ENCODE measurements at regions not wholly inside any gene's neighbourhood (a gene's known extent, or its start where the extent isn't known, plus 50 kb on each side); places are given as distances from the start of the nearest gene placed in this dataset.

DNA sequence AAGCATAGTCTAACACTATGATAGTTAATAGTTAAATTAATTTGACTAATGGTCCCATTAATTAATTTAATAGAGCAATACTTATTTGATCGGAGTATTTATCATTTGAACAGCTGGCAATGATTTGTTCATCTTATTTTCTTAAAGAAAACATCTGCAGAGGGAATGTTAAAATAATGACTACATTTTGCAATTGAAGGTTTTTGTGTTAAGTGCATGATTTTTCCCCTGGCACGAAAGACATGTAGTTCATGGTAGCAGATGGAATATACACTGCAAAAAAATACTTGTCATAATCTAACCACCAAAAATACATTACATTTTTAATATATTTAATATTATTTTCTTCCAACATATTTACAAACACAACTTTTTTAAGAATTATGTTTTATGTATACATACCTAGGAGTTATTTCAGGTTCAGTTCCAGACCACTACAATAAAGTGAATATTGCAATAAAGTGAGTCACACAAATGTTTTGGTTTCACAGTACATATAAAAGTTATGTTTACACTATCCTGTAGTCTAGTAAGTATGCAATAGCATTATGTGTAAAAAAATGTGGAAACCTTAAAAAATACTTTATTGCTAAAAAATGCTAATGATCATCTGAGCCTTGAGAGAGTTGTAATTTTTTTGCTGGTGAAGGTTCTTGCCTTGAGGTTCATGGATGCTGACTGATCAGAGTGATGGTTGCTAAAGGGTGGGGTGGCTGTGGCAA, 292.6 kb upstream of the DAB2 start:
- Histone ChIP-seq H3K9me3 (ENCODE audit: control insufficient read depth, insufficient read depth, low read depth, low read length) (no peaks in the 10 kb centered on the region), H3K9ac (ENCODE audit: insufficient read depth, low read length) (no peak overlapping the region), H3K36me3 (ENCODE audit: control insufficient read depth, insufficient read depth, low read length) (no peaks in the 10 kb centered on the region), H3K27ac (ENCODE audit: insufficient read depth, low read length) (no peak overlapping the region), H3K4me3 (replicated peaks in 1 of 4; ENCODE audit: control extremely low read depth in 1 of 4, insufficient read depth in 1 of 4, low read depth in 3 of 4, low read length in 4 of 4) (no peak overlapping the region), H3K4me2 (ENCODE audit: extremely low read depth, insufficient read depth, low read length) (no peak overlapping the region), H3K79me2 (ENCODE audit: control insufficient read depth, insufficient read depth, low read length) (no peaks in the 10 kb centered on the region), H2AFZ (ENCODE audit: low read length) (no peak overlapping the region), H3K27me3 (ENCODE audit: control insufficient read depth, insufficient read depth, low read length) (no peaks in the 10 kb centered on the region), H4K20me1 (ENCODE audit: control insufficient read depth, extremely low read depth, insufficient read depth, low read length) (no peaks in the 10 kb centered on the region), H3K4me1 (ENCODE audit: control insufficient read depth, extremely low read depth, insufficient read depth, low read length) (no peaks in the 10 kb centered on the region)
- peak; percentile 15 to 71 for DNase-seq (ENCODE audit: low read depth in 2 of 2)
- TF ChIP-seq, protein P1, sequence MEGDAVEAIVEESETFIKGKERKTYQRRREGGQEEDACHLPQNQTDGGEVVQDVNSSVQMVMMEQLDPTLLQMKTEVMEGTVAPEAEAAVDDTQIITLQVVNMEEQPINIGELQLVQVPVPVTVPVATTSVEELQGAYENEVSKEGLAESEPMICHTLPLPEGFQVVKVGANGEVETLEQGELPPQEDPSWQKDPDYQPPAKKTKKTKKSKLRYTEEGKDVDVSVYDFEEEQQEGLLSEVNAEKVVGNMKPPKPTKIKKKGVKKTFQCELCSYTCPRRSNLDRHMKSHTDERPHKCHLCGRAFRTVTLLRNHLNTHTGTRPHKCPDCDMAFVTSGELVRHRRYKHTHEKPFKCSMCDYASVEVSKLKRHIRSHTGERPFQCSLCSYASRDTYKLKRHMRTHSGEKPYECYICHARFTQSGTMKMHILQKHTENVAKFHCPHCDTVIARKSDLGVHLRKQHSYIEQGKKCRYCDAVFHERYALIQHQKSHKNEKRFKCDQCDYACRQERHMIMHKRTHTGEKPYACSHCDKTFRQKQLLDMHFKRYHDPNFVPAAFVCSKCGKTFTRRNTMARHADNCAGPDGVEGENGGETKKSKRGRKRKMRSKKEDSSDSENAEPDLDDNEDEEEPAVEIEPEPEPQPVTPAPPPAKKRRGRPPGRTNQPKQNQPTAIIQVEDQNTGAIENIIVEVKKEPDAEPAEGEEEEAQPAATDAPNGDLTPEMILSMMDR (conservative IDR thresholded peaks at IDR 0.05 in 1 of 2, IDR thresholded peaks at IDR 0.05 in 1 of 2; ENCODE audit: low read depth in 1 of 2, low read length in 2 of 2): no peak
- TF ChIP-seq EZH2 (IDR thresholded peaks at IDR 0.05; ENCODE audit: low read length, missing control alignments): no peak

DNA sequence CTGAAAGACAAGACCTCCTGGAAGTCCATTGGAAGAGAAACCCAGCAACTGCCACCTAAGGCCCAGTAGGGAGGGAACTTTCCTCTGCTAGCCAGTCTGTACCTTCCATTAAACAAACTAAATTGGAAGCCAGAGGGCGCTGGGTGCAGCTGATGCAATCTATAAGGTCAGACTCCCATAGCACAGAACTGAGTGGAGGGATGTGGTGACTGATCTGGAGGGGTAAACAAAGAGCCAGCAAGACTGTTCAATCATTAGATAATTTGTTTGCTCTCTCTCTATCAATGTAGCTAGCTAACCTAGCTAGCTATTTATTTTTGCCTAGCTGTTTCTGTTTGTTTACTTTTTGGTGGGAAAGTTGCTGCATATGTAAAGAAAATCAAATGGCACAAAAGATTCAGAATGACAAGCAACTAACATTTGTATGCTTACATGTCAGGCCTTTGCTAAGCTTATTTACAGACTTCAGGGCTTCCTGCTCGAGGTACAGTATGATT, 291.8 kb upstream of the DAB2 start:
- no peaks in the 10 kb centered on the region for H3K36me3 ChIP-seq (ENCODE audit: control insufficient read depth, insufficient read depth, low read length)
- H3K4me2 ChIP-seq (ENCODE audit: extremely low read depth, insufficient read depth, low read length): no peak overlapping the region
- no peak overlapping the region for H3K27ac ChIP-seq (ENCODE audit: insufficient read depth, low read length)
- TF ChIP-seq, protein P1 (conservative IDR thresholded peaks at IDR 0.05 in 1 of 2, IDR thresholded peaks at IDR 0.05 in 1 of 2; ENCODE audit: low read depth in 1 of 2, low read length in 2 of 2): peak; percentile 45 to 55
- TF ChIP-seq EZH2 (IDR thresholded peaks at IDR 0.05; ENCODE audit: low read length, missing control alignments): no peak
- H3K9ac ChIP-seq (ENCODE audit: insufficient read depth, low read length): no peak overlapping the region
- no peak overlapping the region for H2AFZ ChIP-seq (ENCODE audit: low read length)
- no peaks in the 10 kb centered on the region for H3K79me2 ChIP-seq (ENCODE audit: control insufficient read depth, insufficient read depth, low read length)
- H4K20me1 ChIP-seq (ENCODE audit: control insufficient read depth, extremely low read depth, insufficient read depth, low read length): no peaks in the 10 kb centered on the region
- no peak overlapping the region for H3K4me3 ChIP-seq (replicated peaks in 1 of 4; ENCODE audit: control extremely low read depth in 1 of 4, insufficient read depth in 1 of 4, low read depth in 3 of 4, low read length in 4 of 4)
- peak; percentile 54 to 70 for DNase-seq (ENCODE audit: low read depth in 2 of 2)
- H3K4me1 ChIP-seq (ENCODE audit: control insufficient read depth, extremely low read depth, insufficient read depth, low read length): no peaks in the 10 kb centered on the region
- H3K27me3 ChIP-seq (ENCODE audit: control insufficient read depth, insufficient read depth, low read length): no peaks in the 10 kb centered on the region
- H3K9me3 ChIP-seq (ENCODE audit: control insufficient read depth, insufficient read depth, low read depth, low read length): no peaks in the 10 kb centered on the region

DNA sequence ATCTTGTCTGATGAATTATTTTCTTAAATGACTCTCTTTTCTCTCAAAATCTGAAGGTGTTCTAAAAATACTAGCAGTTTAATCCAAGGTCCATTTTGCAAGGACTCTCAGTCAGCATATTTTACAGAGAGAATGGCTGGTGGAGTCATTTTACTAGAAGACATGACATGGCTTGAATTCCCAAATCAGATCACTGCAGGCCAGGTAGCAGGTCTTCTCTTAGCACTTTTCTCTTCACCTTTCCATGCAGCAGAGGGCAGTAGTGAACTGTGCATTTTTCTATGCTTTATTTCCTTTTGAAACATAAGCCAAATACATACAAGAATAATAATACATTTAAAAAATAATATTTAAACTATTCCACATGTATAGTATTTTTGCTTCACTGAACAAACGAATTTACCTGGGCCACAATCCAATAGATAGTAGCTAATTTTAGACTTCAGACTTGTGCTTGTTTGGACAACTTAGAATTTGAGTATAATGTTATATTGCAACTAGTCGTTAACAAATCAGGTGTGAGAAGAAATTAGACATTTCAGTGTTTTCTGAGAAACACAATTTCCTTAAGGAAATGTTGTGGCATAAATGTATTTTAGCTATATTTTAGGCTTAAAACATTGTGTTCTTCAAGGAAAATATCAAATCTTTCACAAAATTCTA, 289.4 kb upstream of the DAB2 start:
- Histone ChIP-seq H2AFZ (ENCODE audit: low read length) (no peak overlapping the region), H3K4me3 (replicated peaks in 1 of 4; ENCODE audit: control extremely low read depth in 1 of 4, insufficient read depth in 1 of 4, low read depth in 3 of 4, low read length in 4 of 4) (no peak overlapping the region), H3K36me3 (ENCODE audit: control insufficient read depth, insufficient read depth, low read length) (no peaks in the 10 kb centered on the region), H3K79me2 (ENCODE audit: control insufficient read depth, insufficient read depth, low read length) (no peaks in the 10 kb centered on the region), H3K9me3 (ENCODE audit: control insufficient read depth, insufficient read depth, low read depth, low read length) (no peaks in the 10 kb centered on the region), H3K9ac (ENCODE audit: insufficient read depth, low read length) (no peak overlapping the region), H3K27ac (ENCODE audit: insufficient read depth, low read length) (no peak overlapping the region), H3K4me2 (ENCODE audit: extremely low read depth, insufficient read depth, low read length) (no peak overlapping the region), H4K20me1 (ENCODE audit: control insufficient read depth, extremely low read depth, insufficient read depth, low read length) (no peaks in the 10 kb centered on the region), H3K27me3 (ENCODE audit: control insufficient read depth, insufficient read depth, low read length) (no peaks in the 10 kb centered on the region), H3K4me1 (ENCODE audit: control insufficient read depth, extremely low read depth, insufficient read depth, low read length) (no peaks in the 10 kb centered on the region)
- no peak for TF ChIP-seq EZH2 (IDR thresholded peaks at IDR 0.05; ENCODE audit: low read length, missing control alignments)
- TF ChIP-seq, protein P1 (conservative IDR thresholded peaks at IDR 0.05 in 1 of 2, IDR thresholded peaks at IDR 0.05 in 1 of 2; ENCODE audit: low read depth in 1 of 2, low read length in 2 of 2): peak; percentile 59 to 80
- peak; percentile 44 to 81 for DNase-seq (ENCODE audit: low read depth in 2 of 2)

Measured in fibroblast of lung (primary cell).